H1 (cell line): ENCODE measurements at regions not wholly inside any gene's neighbourhood (a gene's known extent, or its start where the extent isn't known, plus 50 kb on each side); places are given as distances from the start of the nearest gene placed in this dataset.

ENCODE experiments used
- CTCF ChIA-PET: fragments of 300-600 bp; sonication (Branson Sonifier 250); formaldehyde crosslinking; loops from one replicate; lab custom pipeline; 2021; ENCODE audit not compliant: partially characterized antibody; lab: Charles Lee
- POLR2A ChIA-PET: fragments of 300-600 bp; sonication (Branson Sonifier 250); formaldehyde crosslinking; loops from one replicate; lab custom pipeline; 2021; ENCODE audit warnings: inconsistent platforms; ENCODE audit not compliant: partially characterized antibody; lab: Charles Lee
- DNase-seq, 2 experiments: peaks; one replicate each; pipeline versions ENCODE4 v3.0.0 to v3.0.0-alpha.2; 2010 to 2022; ENCODE audit warnings: low spot score in 2 of 2, low read depth in 1 of 2, mixed read lengths in 1 of 2
- FAIRE-seq: peaks from 2 replicates; lab custom pipeline; 2011; peaks lifted over from hg19 to GRCh38; lab: Jason Lieb, UNC
- H2AFZ ChIP-seq: 2 replicates; pipeline ENCODE4 v1.8.1; 2012; ENCODE audit warnings: low read length, inconsistent platforms
- H2AK5ac ChIP-seq: 2 replicates; pipeline ENCODE4 v1.6.1; 2013; ENCODE audit warnings: low read depth, low read length
- H2BK120ac ChIP-seq: replicated peaks from 2 replicates; pipeline ENCODE3; 2013; ENCODE audit warnings: low read depth, low read length, inconsistent platforms
- H2BK12ac ChIP-seq: 2 replicates; pipeline ENCODE4 v1.6.1; 2013; ENCODE audit warnings: low read depth, low read length
- H2BK15ac ChIP-seq: 2 replicates; pipeline ENCODE4 v1.6.1; 2013; ENCODE audit warnings: low read length
- H2BK20ac ChIP-seq: 2 replicates; pipeline ENCODE4 v1.6.1; 2013; ENCODE audit warnings: low read length
- H2BK5ac ChIP-seq: 2 replicates; pipeline ENCODE4 v1.6.1; 2013; ENCODE audit warnings: low read depth, low read length
- H3K14ac ChIP-seq: 2 replicates; pipeline ENCODE4 v1.6.1; 2013; ENCODE audit warnings: inconsistent platforms; ENCODE audit not compliant: insufficient read length
- H3K18ac ChIP-seq: 2 replicates; pipeline ENCODE4 v1.6.1; 2013; ENCODE audit warnings: low read length; ENCODE audit errors: extremely low read depth
- H3K23ac ChIP-seq: 2 replicates; pipeline ENCODE4 v1.6.1; 2013; ENCODE audit warnings: inconsistent platforms; ENCODE audit not compliant: insufficient read length
- H3K23me2 ChIP-seq: 2 replicates; pipeline ENCODE4 v1.6.1; 2013; ENCODE audit warnings: low read depth, low read length
- H3K27ac ChIP-seq: 2 replicates; pipeline ENCODE4 v1.6.1; 2011; ENCODE audit warnings: low read depth, low read length, inconsistent platforms
- H3K27me3 ChIP-seq, 4 experiments: replicated peaks in 1 of 4; 1 replicate in 1 of 4; 2 replicates in 3 of 4; pipeline versions ENCODE4 v1.6.1 to v1.8.1; 2011 to 2013; ENCODE audit warnings: low read length in 3 of 4, mild to moderate bottlenecking in 3 of 4, inconsistent platforms in 2 of 4, mixed read lengths in 2 of 4, moderate library complexity in 1 of 4; ENCODE audit not compliant: control insufficient read depth in 3 of 4, insufficient read depth in 3 of 4; ENCODE audit errors: extremely low read depth in 1 of 4
- H3K36me3 ChIP-seq, 4 experiments: 2 replicates each; pipeline versions ENCODE4 v1.6.1 to v1.8.1; 2011 to 2013; ENCODE audit warnings: mild to moderate bottlenecking in 4 of 4, low read length in 3 of 4, moderate library complexity in 2 of 4, control low read depth in 1 of 4, inconsistent platforms in 1 of 4; ENCODE audit not compliant: insufficient read depth in 4 of 4, control insufficient read depth in 2 of 4
- H3K4ac ChIP-seq: replicated peaks from 2 replicates; pipeline ENCODE3; 2013; ENCODE audit warnings: low read length, low read depth, mixed read lengths, inconsistent platforms; ENCODE audit not compliant: insufficient read length
- H3K4me1 ChIP-seq, 4 experiments: replicated peaks in 1 of 4; 1 replicate in 1 of 4; 2 replicates in 3 of 4; pipeline versions ENCODE4 v1.6.1 to v1.8.1; 2011 to 2013; ENCODE audit warnings: low read length in 3 of 4, inconsistent platforms in 2 of 4, mixed read lengths in 1 of 4; ENCODE audit not compliant: insufficient read depth in 4 of 4, control insufficient read depth in 3 of 4
- H3K4me2 ChIP-seq, 2 experiments: 2 replicates each; pipeline versions ENCODE4 v1.6.1 to v1.8.1; 2011 to 2013; ENCODE audit warnings: low read depth in 2 of 2, low read length in 2 of 2, control low read depth in 1 of 2, inconsistent platforms in 1 of 2, mild to moderate bottlenecking in 1 of 2; ENCODE audit not compliant: insufficient read depth in 1 of 2
- H3K4me3 ChIP-seq, 4 experiments: fragments of 200-600, 300-600 bp in 1 of 4; sonication (generic), shearing (Covaris generic), sonication (Bioruptor Twin) in 1 of 4; 2 replicates each; pipeline versions ENCODE4 v1.5.1 to v1.8.1; 2011 to 2016; ENCODE audit warnings: low read length in 4 of 4, low read depth in 3 of 4, control low read depth in 2 of 4, inconsistent platforms in 2 of 4, mild to moderate bottlenecking in 2 of 4, mixed read lengths in 1 of 4, moderate library complexity in 1 of 4; ENCODE audit not compliant: insufficient read depth in 2 of 4; ENCODE audit errors: extremely low read depth in 1 of 4
- H3K56ac ChIP-seq: replicated peaks from 2 replicates; pipeline ENCODE3; 2013; ENCODE audit warnings: low read depth, mild to moderate bottlenecking, mixed read lengths, low read length, inconsistent platforms; ENCODE audit not compliant: insufficient read length
- H3K79me1 ChIP-seq: 2 replicates; pipeline ENCODE4 v1.6.1; 2013; ENCODE audit warnings: low read depth, low read length, control low read depth
- H3K79me2 ChIP-seq, 2 experiments: 2 replicates each; pipeline versions ENCODE4 v1.6.1 to v1.8.1; 2012 to 2013; ENCODE audit warnings: low read length in 2 of 2, mild to moderate bottlenecking in 2 of 2, inconsistent platforms in 1 of 2; ENCODE audit not compliant: insufficient read depth in 2 of 2, control insufficient read depth in 1 of 2
- H3K9ac ChIP-seq, 4 experiments: replicated peaks in 1 of 4; 1 replicate in 1 of 4; 2 replicates in 3 of 4; pipeline versions ENCODE4 v1.6.1 to v1.8.1; 2011 to 2013; ENCODE audit warnings: low read depth in 3 of 4, low read length in 3 of 4, control low read depth in 2 of 4, mild to moderate bottlenecking in 2 of 4, moderate library complexity in 2 of 4, inconsistent platforms in 1 of 4; ENCODE audit errors: extremely low read depth in 1 of 4
- H3K9me3 ChIP-seq, 2 experiments: 2 replicates each; pipeline versions ENCODE4 v1.6.1 to v1.8.1; 2012 to 2013; ENCODE audit warnings: mild to moderate bottlenecking in 2 of 2, moderate library complexity in 2 of 2, control low read depth in 1 of 2, inconsistent platforms in 1 of 2, low read depth in 1 of 2, low read length in 1 of 2, mixed read lengths in 1 of 2; ENCODE audit not compliant: insufficient read depth in 2 of 2
- H4K20me1 ChIP-seq, 2 experiments: replicated peaks in 1 of 2; 2 replicates each; pipeline versions ENCODE3 to v1.8.1; 2011 to 2013; ENCODE audit warnings: inconsistent platforms in 2 of 2, low read length in 2 of 2, mild to moderate bottlenecking in 1 of 2; ENCODE audit not compliant: insufficient read depth in 2 of 2, control insufficient read depth in 1 of 2
- H4K5ac ChIP-seq: 2 replicates; pipeline ENCODE4 v1.6.1; 2013; ENCODE audit warnings: low read length, low read depth, mixed read lengths, inconsistent platforms; ENCODE audit not compliant: insufficient read length
- H4K8ac ChIP-seq: 2 replicates; pipeline ENCODE4 v1.8.0; 2013; ENCODE audit warnings: mild to moderate bottlenecking, moderate library complexity, low read length, inconsistent platforms; ENCODE audit not compliant: insufficient read depth; ENCODE audit errors: extremely low read depth
- H4K91ac ChIP-seq: replicated peaks from 2 replicates; pipeline ENCODE3; 2013; ENCODE audit warnings: low read length, mixed read lengths, inconsistent platforms; ENCODE audit not compliant: insufficient read length
- CBX5 ChIP-seq: fragments of 300-800, 300-1000 bp; sonication (generic); IDR thresholded peaks from 2 replicates; pipeline ENCODE4 v1.7.1; 2016; ENCODE audit warnings: antibody characterized with exemption, low read length, low read depth
- CTBP2 ChIP-seq: IDR thresholded peaks from 2 replicates; pipeline ENCODE4 v1.7.0; 2011; ENCODE audit warnings: borderline replicate concordance, mild to moderate bottlenecking, moderate library complexity, mixed read lengths, low read length; ENCODE audit not compliant: insufficient read depth, insufficient read length
- EGR1 ChIP-seq: IDR thresholded peaks from 2 replicates; pipeline ENCODE4 v1.6.1; 2011; ENCODE audit warnings: low read depth, low read length, borderline replicate concordance
- FOSL1 ChIP-seq: IDR thresholded peaks from 2 replicates; pipeline ENCODE4 v1.6.1; 2011; ENCODE audit warnings: mild to moderate bottlenecking, low read depth, low read length, moderate library complexity; ENCODE audit not compliant: insufficient read depth
- GABPA ChIP-seq: IDR thresholded peaks from 2 replicates; pipeline ENCODE4 v1.6.1; 2011; ENCODE audit warnings: mild to moderate bottlenecking, low read length, moderate library complexity, borderline replicate concordance; ENCODE audit not compliant: insufficient read depth
- NANOG ChIP-seq: IDR thresholded peaks from 2 replicates; pipeline ENCODE4 v1.6.1; 2011; ENCODE audit warnings: low read length, low read depth, mild to moderate bottlenecking, inconsistent platforms; ENCODE audit not compliant: insufficient read depth, poor library complexity, severe bottlenecking
- NRF1 ChIP-seq: IDR thresholded peaks from 2 replicates; pipeline ENCODE4 v1.6.1; 2011; ENCODE audit warnings: mild to moderate bottlenecking, low read depth, low read length, improper control_type of control experiment
- POLR2AphosphoS5 ChIP-seq: IDR thresholded peaks from 2 replicates; pipeline ENCODE4 v1.6.1; 2011; ENCODE audit warnings: low read depth, low read length
- POU5F1 ChIP-seq: IDR thresholded peaks from 2 replicates; pipeline ENCODE4 v1.6.1; 2011; ENCODE audit warnings: low read depth, mild to moderate bottlenecking, low read length, moderate library complexity
- SIN3A ChIP-seq, 2 experiments: IDR thresholded peaks in 1 of 2; conservative IDR thresholded peaks in 1 of 2; 2 replicates each; pipeline ENCODE4 v1.6.1; 2011 to 2012; ENCODE audit warnings: low read length in 2 of 2, improper control_type of control experiment in 1 of 2, low read depth in 1 of 2, mild to moderate bottlenecking in 1 of 2
- WGBS, 2 experiments: shearing (Covaris generic) in 1 of 2; methylation state at CpG; one replicate each; pipeline versions ENCODE4 v1.1.6 to v1.1.7; 2013 to 2015; ENCODE audit warnings: low lambda C conversion rate in 2 of 2, mixed read lengths in 2 of 2, inconsistent platforms in 1 of 2, low coverage in 1 of 2, missing lambda C conversion rate in 1 of 2; ENCODE audit not compliant: insufficient replicate concordance in 2 of 2, insufficient coverage in 1 of 2, insufficient read length in 1 of 2; ENCODE audit errors: extremely low coverage in 1 of 2, missing lambda C conversion rate in 1 of 2; 5-methylcytosine and 5-hydroxymethylcytosine counted together

DNA sequence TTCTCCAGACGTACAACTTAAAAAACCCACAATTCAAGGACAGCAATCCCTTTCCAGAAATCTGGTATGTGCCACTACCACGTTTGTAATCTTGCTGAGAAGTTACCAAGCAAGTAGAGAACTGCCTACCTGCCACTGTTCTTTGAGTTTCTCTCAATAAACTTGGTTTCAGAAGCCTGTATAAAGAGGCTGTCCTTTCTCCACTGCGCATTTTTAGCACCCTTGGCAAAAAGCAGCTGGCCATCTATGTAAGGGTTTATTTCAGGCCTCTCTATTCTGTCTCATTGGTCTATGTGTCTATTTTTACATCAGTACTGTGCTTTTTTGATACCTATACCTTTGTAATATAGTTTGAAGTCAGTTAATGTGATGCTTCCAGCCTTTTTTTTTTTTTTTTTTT lies 665.1 kb upstream of the BRINP3 start:
- no peak overlapping the region for H2BK12ac ChIP-seq
- H3K27ac ChIP-seq: no peak overlapping the region
- H3K79me1 ChIP-seq: no peaks in the 10 kb centered on the region
- no peak overlapping the region for H3K4ac ChIP-seq
- POLR2A ChIA-PET: no interaction called here
- FAIRE-seq (no peak), DNase-seq (no peak)
- no peak overlapping the region for H4K5ac ChIP-seq
- H2BK5ac ChIP-seq: no peak overlapping the region
- H3K23me2 ChIP-seq: no peaks in the 10 kb centered on the region
- no peak overlapping the region for H3K4me3 ChIP-seq
- H3K79me2 ChIP-seq: no peaks in the 10 kb centered on the region
- no peak overlapping the region for H2AFZ ChIP-seq
- H3K36me3 ChIP-seq: no peaks in the 10 kb centered on the region
- H3K18ac ChIP-seq: no peak overlapping the region
- no peak overlapping the region for H3K14ac ChIP-seq
- no peak overlapping the region for H3K4me2 ChIP-seq
- CTCF ChIA-PET: no interaction called here
- H3K9me3 ChIP-seq: no peaks in the 10 kb centered on the region
- no peak overlapping the region for H4K91ac ChIP-seq
- H2BK15ac ChIP-seq: no peak overlapping the region
- H2BK120ac ChIP-seq: no peak overlapping the region
- no peaks in the 10 kb centered on the region for H3K27me3 ChIP-seq
- WGBS, 2 experiments: 92% methylated on average over 3 of the region's 3 CpGs; no CpG with 5 or more reads in 1 of the 2 experiments
- no peak overlapping the region for H2BK20ac ChIP-seq
- no peak overlapping the region for H3K9ac ChIP-seq
- no peak overlapping the region for H3K56ac ChIP-seq
- no peaks in the 10 kb centered on the region for H4K20me1 ChIP-seq
- H3K4me1 ChIP-seq: no peaks in the 10 kb centered on the region
- H4K8ac ChIP-seq: no peak overlapping the region
- H3K23ac ChIP-seq: no peak overlapping the region
- H2AK5ac ChIP-seq: no peak overlapping the region
- no peak for TF ChIP-seq EGR1
- TF ChIP-seq CTBP2: no peak
- no peak for TF ChIP-seq POLR2AphosphoS5
- no peak for TF ChIP-seq FOSL1
- no peak for TF ChIP-seq NANOG
- TF ChIP-seq POU5F1: no peak
- TF ChIP-seq NRF1: no peak
- no peak for TF ChIP-seq CBX5
- no peak for TF ChIP-seq SIN3A (conservative IDR thresholded peaks at IDR 0.05 in 1 of 2, IDR thresholded peaks at IDR 0.05 in 1 of 2; ENCODE audit: low read depth in 1 of 2, low read length in 2 of 2)
- no peak for TF ChIP-seq GABPA
